Kidney glomerular epithelial cell (primary cell): ENCODE measurements at regions not wholly inside any gene's neighbourhood (a gene's known extent, or its start where the extent isn't known, plus 50 kb on each side); places are given as distances from the start of the nearest gene placed in this dataset.
A peak's percentile ranks its signal among the peaks of the same experiment; 100 is the strongest.
"Not testable (repeated sequence)": the region's sequence is repeated elsewhere in the genome, so short reads cannot be mapped to it uniquely, and the experiment has no call there.

Source experiments
- DNase-seq: peaks from one replicate; lab custom pipeline; 2025; lab: John Stamatoyannopoulos, UW

DNA sequence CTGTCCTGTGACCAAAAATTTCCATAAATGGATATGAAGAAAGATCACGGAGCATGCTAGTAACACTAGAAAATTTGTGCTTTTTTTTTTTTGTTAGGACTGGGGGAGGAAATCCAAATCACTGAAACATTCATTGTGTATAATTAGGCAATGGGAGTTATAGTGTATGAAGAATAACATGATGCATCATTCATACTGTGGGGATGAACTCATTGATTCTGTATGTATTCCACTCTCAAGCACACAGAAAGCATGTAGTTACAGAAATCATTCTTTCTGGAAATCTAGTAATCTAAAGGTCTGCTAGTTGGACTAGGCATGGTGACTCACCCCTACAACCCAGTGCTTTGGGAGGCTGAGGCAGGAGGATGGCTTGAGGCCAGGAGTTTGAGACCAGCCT is 749.7 kb downstream of the DIAPH3 start:
- DNase-seq: no peak

DNA sequence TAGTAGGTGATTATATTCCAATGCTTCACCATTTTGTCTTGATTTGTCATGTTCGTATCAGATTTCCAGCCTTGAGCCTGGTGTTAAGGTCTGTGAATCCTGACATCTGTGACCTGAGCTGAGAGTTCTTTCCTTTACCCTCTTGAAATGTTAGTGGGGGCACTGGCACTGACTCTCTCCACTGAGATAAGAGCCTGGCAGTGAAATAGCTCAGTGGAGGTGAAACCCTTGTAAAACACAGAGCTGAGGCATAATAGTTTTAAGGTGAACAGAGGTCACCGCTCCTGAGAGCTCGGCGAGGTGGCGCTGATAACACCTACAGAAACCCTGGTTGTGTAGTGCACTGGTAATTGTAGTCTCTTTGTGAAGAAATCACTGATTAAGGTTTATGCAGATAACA is 748.2 kb downstream of the DIAPH3 start:
- DNase-seq: no peak

DNA sequence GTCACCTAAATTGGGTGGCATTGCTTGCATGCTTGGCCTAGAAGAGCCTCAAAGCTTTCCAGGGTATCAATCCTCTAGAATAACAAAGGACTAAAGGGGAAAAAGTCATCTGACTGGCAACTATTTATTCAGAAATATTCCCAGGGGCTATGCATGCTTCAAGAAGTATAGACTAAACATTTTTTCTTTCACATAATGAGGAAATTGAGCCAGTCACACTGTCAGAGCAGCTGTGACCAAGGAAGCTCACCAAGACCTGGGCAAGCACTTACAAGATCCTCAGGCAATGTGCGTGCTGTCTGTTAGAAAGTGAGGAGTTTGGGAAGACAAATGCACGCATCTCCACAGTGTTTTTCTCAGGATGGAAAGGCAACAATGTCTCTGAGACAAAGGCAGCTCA is 747.2 kb downstream of the DIAPH3 start:
- DNase-seq: no peak

DNA sequence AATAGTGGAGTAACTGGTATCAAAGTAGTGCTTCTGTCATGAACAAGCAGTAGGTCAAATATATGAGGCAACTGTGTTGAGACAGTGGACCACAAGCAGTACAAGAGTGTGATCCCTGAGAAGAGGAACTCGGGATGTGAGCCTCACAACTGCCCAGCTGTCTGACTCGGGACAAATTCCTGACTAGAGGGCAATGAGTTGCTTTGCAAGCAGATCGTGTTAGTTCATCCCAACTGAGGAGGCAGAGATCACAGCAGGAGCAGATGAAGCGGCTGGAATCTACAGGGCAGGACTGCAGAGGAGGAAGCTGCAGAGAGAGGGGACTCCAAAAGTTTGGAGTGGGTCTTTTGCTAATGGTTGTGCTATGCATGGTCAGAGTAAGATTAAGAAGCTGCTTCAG is 741.1 kb downstream of the DIAPH3 start:
- DNase-seq: no peak

DNA sequence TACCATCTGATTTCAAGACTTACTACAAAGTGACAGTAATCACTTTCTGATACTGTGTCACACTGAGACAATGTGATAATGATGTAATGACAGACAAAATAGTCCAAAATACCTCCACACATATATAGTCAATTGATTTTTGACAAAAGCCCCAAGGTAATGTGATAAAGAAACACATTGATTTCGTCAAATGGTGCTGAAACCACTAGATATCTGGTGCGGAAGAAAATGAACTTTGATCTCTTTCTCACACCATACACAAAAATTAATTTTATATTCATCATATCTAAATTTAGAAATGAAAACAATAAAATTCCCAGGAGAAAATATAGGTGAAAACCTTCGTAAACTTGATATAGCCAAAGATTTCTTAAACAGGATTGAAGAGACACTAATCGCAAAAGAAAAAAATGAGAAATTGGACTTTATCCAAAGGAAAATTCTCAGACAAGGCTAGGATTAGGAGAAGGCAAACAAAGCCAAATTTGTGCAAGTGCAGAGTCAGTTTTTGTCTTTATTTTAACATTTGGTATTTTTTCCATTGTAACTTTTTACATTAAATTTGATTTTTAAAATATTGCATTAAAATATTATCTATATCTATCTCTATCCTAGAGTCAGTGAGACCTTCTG is 739.9 kb downstream of the DIAPH3 start:
- no peak for DNase-seq

DNA sequence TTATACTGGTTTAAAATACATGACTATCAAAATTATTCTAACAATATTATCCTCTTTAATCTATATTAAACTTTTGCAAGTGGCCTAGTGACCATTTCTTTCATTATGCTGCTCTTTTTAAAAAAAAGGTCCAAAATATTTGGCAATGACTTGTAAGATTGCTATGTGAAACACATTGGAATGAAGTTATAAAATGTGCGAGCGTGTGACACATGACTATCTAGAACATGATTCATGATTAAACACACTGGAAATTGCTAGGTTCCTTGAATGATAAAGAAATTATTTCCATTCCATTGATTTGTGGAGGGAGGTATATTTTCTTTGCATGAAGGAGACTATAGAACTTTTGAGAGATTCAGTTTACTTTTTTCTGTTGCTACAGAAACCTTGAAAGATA is 739.1 kb downstream of the DIAPH3 start:
- DNase-seq: no peak

DNA sequence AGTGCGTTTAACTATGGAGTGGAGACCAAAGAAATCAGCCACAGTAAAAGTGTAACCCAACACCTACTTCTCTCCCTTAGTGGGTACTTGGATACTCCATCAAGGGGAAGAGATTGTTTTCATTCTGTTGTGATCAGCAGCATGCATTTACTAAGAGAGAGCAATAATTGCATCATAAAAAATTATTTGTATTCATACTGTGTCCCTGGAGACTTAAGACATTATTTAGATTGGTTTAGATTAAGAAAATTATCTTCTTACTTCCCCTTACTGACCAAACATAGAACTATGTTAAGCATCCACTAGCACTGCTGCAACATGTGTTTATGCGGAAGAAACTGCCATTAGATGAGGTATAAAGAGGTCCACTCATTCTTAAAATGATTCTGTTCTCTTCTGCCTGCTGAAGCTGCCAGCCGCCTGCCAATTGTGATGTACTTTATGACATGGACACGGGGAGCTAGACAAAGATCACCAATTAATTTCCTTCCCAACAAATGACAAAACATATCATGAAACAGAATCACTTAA is 738.5 kb downstream of the DIAPH3 start:
- DNase-seq: no peak

DNA sequence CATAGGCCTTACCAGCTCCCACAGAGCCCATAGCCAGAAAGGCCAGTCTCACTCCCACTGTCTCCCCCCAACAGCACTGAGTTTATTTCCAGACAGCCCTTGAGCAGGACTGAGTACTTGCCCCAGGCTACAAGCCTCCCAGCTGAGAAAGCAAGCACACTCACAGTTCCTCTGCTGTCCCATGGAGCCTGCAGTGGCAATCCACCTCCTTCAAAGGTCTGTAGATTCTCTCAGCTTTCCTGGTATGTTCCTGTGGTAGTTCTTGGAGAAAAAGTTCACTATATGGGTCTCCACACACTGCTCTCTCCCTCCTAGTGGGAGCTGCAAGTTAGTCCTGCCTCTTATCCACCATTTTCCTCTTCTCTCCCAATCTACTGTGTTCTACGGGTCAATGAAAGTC is 728.7 kb downstream of the DIAPH3 start:
- DNase-seq: no peak

- DNase-seq: no peak
Observed at GRCh38 chr13:59437544-59438301, 726.0 kb downstream of the DIAPH3 start.

GRCh38 chr13:59439776-59440428 is 723.8 kb downstream of the DIAPH3 start:
- no peak for DNase-seq

DNA sequence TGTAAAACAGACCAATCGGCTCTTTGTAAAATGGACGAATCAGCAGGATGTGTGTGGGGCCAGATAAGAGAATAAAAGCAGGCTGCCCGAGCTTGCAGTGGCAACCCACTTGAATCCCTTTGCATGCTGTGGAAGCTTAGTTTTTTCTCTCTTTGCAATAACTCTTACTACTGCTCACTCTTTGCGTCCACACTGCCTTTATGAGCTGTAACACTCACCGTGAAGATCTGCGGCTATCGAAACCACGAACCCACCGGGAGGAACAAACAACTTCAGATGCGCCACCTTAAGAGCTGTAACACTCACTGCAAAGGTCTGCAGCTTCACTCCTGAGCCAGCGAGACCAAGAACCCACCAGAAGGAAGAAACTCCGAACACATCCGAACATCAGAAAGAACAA is 722.7 kb downstream of the DIAPH3 start:
- not testable (repeated sequence) for DNase-seq

- DNase-seq: no peak
Observed at GRCh38 chr13:59441596-59442280, 722.0 kb downstream of the DIAPH3 start.

- DNase-seq: no peak
Observed at GRCh38 chr13:59442461-59442860, 721.3 kb downstream of the DIAPH3 start.

DNA sequence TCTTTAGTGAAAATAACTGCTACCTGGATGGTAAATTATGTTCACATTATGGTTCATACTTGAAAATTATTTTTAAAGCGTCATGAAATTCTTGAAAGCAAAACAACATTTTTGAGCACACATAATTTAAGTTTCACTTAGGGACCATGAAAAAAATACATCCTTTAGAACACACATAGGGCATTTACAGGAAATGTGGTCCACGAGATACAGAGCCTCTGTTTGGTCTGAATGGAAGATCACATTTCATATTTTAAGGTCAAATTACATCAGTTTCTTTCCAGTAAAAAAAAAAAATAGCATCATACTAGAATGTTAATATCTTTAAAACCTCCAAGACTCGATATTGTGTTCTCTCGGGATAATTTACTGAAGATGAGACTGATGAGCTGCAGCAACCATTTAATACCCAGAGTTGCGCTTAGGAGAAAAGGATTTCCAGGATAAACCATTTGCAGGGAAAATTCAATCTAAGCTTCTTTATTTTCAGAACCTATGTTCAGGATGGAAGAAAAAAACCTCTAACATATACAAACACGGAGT is 720.7 kb downstream of the DIAPH3 start:
- no peak for DNase-seq

DNA sequence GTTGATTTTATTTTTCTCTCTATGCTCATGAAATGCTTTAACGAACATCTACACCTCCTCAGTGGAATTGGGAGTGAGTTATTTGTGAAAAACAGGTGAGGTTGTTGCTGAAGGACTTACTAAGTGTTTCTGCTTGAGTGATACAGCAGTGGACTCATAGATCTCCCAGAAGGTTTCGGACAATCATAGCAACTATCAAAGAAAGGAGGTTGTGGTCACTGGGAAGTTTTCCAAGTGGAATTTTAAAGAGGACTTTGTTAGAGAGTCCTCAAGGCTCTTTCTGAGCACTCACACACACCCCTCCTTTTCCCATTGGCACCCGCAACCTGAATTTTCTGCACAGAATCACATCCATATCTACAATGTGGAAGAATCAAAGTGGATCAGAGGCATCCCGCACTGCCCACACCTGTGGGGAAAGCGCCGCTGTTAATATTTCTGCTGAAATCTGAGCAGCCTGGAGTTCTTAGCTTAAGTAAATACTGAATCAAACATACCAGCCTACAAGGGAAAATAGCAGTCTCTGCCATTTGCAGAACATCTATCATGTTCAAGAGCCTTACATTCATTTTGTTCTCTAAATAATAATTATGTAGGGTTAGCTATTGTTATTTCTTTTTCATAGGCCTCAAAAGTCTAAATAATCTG is 719.4 kb downstream of the DIAPH3 start:
- DNase-seq: no peak

- DNase-seq: no peak
Observed at GRCh38 chr13:59445812-59446211, 717.9 kb downstream of the DIAPH3 start.

DNA sequence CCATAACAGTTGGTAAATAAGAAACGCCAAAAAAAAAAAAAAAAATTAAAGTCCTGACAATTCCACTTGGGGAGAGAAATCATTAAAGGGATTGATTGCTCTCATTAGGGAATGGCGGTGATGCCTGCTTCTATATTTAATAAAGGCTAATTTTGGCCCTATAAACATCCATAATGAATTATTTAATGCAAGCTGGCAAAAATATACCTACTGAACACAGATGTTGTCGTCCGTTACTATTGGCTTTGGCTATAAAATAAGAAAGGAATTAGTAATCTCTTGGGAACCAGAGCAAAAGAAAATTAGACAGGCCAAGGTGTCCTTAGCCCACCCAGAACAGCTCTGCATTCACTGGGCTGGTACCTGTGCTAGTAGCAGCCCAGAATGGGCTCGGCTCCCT is 717.3 kb downstream of the DIAPH3 start:
- DNase-seq: no peak

- no peak for DNase-seq
Observed at GRCh38 chr13:59447031-59447430, 716.7 kb downstream of the DIAPH3 start.

GRCh38 chr13:59447846-59448620 is 715.7 kb downstream of the DIAPH3 start:
- peak; percentile 67 for DNase-seq

DNA sequence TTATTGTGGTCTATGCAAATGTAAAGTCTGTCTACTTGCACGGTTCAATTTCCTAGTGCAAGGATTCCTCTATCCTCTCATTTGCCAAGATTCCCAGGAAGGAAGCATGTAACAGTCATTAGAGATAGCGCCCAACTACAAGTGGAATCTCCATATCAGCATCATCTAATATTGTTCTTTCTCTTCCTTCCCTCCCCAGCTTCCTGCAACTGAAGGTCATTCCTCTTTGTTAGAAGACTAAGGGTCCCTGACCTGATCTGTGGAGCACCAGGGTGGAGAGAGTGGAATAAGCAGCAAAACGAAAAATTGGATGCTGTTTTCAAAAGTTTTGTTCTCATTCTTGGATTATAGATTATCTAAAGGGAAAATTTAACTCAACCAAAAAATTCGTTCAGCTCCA is 714.0 kb downstream of the DIAPH3 start:
- no peak for DNase-seq

DNA sequence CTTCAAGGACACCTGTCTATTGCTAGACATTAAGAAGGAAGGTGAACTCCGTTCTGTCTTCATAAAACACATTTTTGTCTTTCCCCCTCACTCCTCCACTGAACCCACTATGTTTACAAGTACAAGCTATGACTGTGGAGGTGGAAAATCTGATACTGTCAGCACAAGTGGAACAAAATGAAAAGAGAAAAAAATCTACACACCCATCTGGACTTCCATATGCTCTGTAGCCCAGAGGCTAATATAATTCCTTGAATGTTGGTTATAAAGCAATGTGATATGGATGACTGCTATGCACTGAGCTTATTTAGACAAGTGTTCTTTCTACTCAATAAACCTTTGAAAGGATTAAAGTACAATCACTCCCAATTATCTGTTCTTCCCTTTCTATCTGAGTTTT is 713.5 kb downstream of the DIAPH3 start:
- no peak for DNase-seq
